Esophagus squamous epithelium (tissue), 4 donors: ENCODE measurements at regions not wholly inside any gene's neighbourhood (a gene's known extent, or its start where the extent isn't known, plus 50 kb on each side); places are given as distances from the start of the nearest gene placed in this dataset.

Experiments
- POLR2A ChIP-seq, 4 donors: fragments of 450-650 bp; IDR thresholded peaks; one replicate each; pipeline ENCODE4 v1.6.1; 2017; ENCODE audit warnings: antibody characterized with exemption in 4 of 4, mild to moderate bottlenecking in 4 of 4, moderate library complexity in 3 of 4
- TF ChIP-seq, protein P1 (sequence below), 6 experiments: fragments of 450-650 bp in 4 of 6; fragments of 200-600 bp in 2 of 6; sonication (generic) in 2 of 6; IDR thresholded peaks; one replicate each; pipeline ENCODE4 v1.5.1; 2016 to 2019; ENCODE audit warnings: antibody characterized with exemption in 6 of 6, mild to moderate bottlenecking in 4 of 6, moderate library complexity in 4 of 6

DNA sequence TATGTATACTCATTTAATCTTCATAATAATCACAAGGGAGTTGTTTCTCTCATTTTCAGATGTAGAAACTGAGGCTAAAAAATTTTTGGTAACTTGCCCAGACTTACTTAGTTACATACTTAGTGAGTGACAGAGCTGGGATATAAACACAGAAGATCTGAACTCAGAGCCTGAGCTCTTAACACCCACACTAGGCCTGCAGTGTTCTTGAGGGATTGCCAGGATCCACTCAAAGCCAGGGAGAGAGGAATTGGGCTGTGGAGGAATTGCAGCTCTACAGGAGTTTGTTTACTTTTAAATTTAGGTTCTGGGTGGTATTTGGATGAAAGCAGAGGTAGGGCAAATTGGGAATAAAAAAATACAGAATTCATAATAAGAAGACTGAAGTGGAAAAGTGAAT lies 515.1 kb upstream of the PLXNA2 start:
- TF ChIP-seq, protein P1, sequence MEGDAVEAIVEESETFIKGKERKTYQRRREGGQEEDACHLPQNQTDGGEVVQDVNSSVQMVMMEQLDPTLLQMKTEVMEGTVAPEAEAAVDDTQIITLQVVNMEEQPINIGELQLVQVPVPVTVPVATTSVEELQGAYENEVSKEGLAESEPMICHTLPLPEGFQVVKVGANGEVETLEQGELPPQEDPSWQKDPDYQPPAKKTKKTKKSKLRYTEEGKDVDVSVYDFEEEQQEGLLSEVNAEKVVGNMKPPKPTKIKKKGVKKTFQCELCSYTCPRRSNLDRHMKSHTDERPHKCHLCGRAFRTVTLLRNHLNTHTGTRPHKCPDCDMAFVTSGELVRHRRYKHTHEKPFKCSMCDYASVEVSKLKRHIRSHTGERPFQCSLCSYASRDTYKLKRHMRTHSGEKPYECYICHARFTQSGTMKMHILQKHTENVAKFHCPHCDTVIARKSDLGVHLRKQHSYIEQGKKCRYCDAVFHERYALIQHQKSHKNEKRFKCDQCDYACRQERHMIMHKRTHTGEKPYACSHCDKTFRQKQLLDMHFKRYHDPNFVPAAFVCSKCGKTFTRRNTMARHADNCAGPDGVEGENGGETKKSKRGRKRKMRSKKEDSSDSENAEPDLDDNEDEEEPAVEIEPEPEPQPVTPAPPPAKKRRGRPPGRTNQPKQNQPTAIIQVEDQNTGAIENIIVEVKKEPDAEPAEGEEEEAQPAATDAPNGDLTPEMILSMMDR (IDR thresholded peaks at IDR 0.05): no peak
- TF ChIP-seq POLR2A (IDR thresholded peaks at IDR 0.05): no peak
